Upper lobe of right lung (tissue), 1 donor: ENCODE measurements at regions not wholly inside any gene's neighbourhood (a gene's known extent, or its start where the extent isn't known, plus 50 kb on each side); places are given as distances from the start of the nearest gene placed in this dataset.

ENCODE experiments used
- ATAC-seq: fragments of 200-7000 bp; cut with Tn5 transposase; one replicate; pipeline ENCODE4 v1.9.1; 2020; ENCODE audit warnings: mild to moderate bottlenecking, moderate library complexity
- DNase-seq: peaks from one replicate; pipeline ENCODE4 v3.0.0-alpha.2; 2020
- H3K27ac ChIP-seq: fragments of 200-600 bp; one replicate; pipeline ENCODE4 v1.8.0; 2022
- H3K27me3 ChIP-seq: fragments of 200-600 bp; one replicate; pipeline ENCODE4 v1.8.0; 2022; ENCODE audit warnings: mild to moderate bottlenecking
- H3K36me3 ChIP-seq: fragments of 200-600 bp; one replicate; pipeline ENCODE4 v1.8.0; 2022
- H3K4me1 ChIP-seq: fragments of 200-600 bp; one replicate; pipeline ENCODE4 v1.8.0; 2022
- H3K4me3 ChIP-seq: fragments of 200-600 bp; one replicate; pipeline ENCODE4 v1.8.0; 2022; ENCODE audit warnings: mild to moderate bottlenecking
- H3K9me3 ChIP-seq: fragments of 200-600 bp; one replicate; pipeline ENCODE4 v1.8.0; 2022
- intact Hi-C: fragments of 100-400 bp; cut with DNase I; formaldehyde crosslinking; loops from one replicate; pipeline ENCODE4 v1.11.0; 2022
- TF ChIP-seq, protein P1 (sequence below): fragments of 200-600 bp; IDR thresholded peaks from one replicate; pipeline ENCODE4 v1.8.0; 2022; ENCODE audit warnings: antibody characterized with exemption
- donor health status: DM: no; HTN: yes; CAD: no; lungs with severe emphysema.

DNA sequence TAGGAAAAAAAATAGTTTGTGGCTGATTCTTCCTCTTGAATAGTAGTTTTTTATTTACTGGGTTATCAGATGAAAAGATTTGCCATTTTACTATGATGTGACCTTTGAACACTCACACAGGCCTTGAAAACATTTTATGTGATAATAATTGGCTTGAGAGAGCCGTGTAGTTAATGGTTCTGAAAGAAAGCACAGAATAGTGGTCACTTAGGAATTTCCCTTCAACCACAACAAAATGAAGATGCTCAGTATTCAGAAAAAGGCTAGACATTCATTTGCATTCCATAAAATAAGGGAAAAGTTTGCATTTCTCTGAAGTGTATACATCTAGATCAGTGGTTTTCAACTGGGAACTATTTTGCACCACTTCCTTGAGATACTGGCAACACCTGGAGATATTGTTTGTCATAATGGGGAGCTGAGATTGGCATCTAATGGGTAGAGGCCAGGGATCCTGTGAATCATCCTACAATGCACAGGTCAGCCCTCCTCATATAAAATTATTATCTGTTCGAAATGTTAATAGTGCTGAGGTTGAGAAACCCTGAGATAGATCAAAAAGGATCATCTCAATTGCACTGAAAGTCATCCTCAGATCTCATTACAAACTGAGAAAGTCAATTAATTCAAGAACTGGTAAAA lies 446.4 kb upstream of the CCNG1 start:
- intact Hi-C loops, result no loop called here
- no peaks in the 10 kb centered on the region for H3K27me3 ChIP-seq
- no peak for ATAC-seq
- no peak for DNase-seq
- no peaks in the 10 kb centered on the region for H3K4me1 ChIP-seq
- H3K4me3 ChIP-seq, result no peak overlapping the region
- H3K36me3 ChIP-seq, result no peaks in the 10 kb centered on the region
- TF ChIP-seq, protein P1, sequence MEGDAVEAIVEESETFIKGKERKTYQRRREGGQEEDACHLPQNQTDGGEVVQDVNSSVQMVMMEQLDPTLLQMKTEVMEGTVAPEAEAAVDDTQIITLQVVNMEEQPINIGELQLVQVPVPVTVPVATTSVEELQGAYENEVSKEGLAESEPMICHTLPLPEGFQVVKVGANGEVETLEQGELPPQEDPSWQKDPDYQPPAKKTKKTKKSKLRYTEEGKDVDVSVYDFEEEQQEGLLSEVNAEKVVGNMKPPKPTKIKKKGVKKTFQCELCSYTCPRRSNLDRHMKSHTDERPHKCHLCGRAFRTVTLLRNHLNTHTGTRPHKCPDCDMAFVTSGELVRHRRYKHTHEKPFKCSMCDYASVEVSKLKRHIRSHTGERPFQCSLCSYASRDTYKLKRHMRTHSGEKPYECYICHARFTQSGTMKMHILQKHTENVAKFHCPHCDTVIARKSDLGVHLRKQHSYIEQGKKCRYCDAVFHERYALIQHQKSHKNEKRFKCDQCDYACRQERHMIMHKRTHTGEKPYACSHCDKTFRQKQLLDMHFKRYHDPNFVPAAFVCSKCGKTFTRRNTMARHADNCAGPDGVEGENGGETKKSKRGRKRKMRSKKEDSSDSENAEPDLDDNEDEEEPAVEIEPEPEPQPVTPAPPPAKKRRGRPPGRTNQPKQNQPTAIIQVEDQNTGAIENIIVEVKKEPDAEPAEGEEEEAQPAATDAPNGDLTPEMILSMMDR, result no peak
- no peaks in the 10 kb centered on the region for H3K9me3 ChIP-seq
- no peak overlapping the region for H3K27ac ChIP-seq

DNA sequence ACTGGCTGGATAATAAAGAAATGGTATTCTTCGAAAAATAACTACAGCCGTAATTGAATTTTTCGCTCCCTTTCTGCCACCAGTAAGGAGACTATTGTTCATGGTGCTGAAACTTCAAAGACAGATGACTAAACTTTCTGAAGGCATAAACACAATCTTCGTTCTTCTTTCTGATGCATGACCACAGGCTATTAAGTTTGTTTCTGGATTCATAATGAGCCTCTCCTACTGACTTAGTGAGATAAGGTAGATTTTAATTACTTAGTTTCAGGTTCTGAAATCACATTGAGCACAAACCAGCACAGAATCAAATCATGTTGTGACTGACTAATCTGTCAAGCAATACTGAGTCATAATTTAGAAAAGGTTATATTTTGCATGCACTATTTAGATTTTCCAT lies 441.8 kb upstream of the CCNG1 start:
- no peak for ATAC-seq
- H3K27ac ChIP-seq, result no peak overlapping the region
- H3K27me3 ChIP-seq, result no peaks in the 10 kb centered on the region

GRCh38 chr5:162996053-162996452 lies 441.3 kb upstream of the CCNG1 start:
- DNase-seq, result no peak
- Histone ChIP-seq H3K9me3 (no peaks in the 10 kb centered on the region), H3K4me3 (no peak overlapping the region), H3K36me3 (no peaks in the 10 kb centered on the region), H3K27ac (no peak overlapping the region), H3K4me1 (no peaks in the 10 kb centered on the region), H3K27me3 (no peaks in the 10 kb centered on the region)
- intact Hi-C loops, result no loop called here
- ATAC-seq, result no peak
- TF ChIP-seq, protein P1, result no peak

More for the DNA sequence above, 441.8 kb upstream of the CCNG1 start:
- no peaks in the 10 kb centered on the region for H3K36me3 ChIP-seq
- TF ChIP-seq, protein P1, result no peak
- no peak overlapping the region for H3K4me3 ChIP-seq
- no peaks in the 10 kb centered on the region for H3K9me3 ChIP-seq
- no peak for DNase-seq
- no peaks in the 10 kb centered on the region for H3K4me1 ChIP-seq
- intact Hi-C loops, result no loop called here

DNA sequence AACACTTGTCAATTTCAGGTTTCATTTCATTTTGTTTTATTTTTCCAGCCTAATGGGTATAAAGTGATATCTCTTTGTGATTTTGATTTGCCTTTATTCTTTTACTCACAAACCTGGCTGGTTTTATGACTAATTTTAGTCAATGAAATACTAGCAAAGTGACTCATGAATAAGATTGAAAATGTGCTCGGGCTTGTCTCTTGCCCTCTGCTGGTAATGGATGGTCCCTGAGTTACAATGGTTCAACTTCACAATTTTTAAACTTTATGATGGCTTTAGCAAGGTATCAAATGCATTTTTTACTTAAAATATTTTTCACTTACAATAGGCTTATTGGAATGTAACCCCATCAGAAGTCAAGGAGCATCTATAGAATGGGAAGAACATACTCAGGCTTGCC lies 431.4 kb upstream of the CCNG1 start:
- DNase-seq (no peak), ATAC-seq (no peak)
- intact Hi-C loops, result no loop called here
- no peaks in the 10 kb centered on the region for H3K27me3 ChIP-seq
- TF ChIP-seq, protein P1, result no peak
- no peaks in the 10 kb centered on the region for H3K36me3 ChIP-seq
- no peak overlapping the region for H3K4me3 ChIP-seq
- H3K9me3 ChIP-seq, result no peaks in the 10 kb centered on the region
- H3K4me1 ChIP-seq, result no peaks in the 10 kb centered on the region
- H3K27ac ChIP-seq, result no peak overlapping the region

- Histone ChIP-seq H3K9me3 (no peaks in the 10 kb centered on the region), H3K4me1 (no peaks in the 10 kb centered on the region), H3K27me3 (no peaks in the 10 kb centered on the region), H3K27ac (no peak overlapping the region), H3K4me3 (no peak overlapping the region), H3K36me3 (no peaks in the 10 kb centered on the region)
- DNase-seq, result no peak
- no peak for ATAC-seq
- TF ChIP-seq, protein P1, result no peak
- intact Hi-C loops, result no loop called here
Measured at GRCh38 chr5:163022582-163023128, 414.7 kb upstream of the CCNG1 start.
